AG09319 (cell line): ENCODE measurements at regions not wholly inside any gene's neighbourhood (a gene's known extent, or its start where the extent isn't known, plus 50 kb on each side); places are given as distances from the start of the nearest gene placed in this dataset.

Experiments
- DNase-seq: peaks from one replicate; pipeline ENCODE4 v3.0.0-alpha.2; 2010; ENCODE audit warnings: low read depth; ENCODE audit errors: extremely low read depth
- CTCF ChIP-seq: IDR thresholded peaks from 2 replicates; pipeline ENCODE4 v1.5.1; 2011; ENCODE audit warnings: low read depth, mild to moderate bottlenecking, inconsistent platforms, low read length, moderate library complexity

DNA sequence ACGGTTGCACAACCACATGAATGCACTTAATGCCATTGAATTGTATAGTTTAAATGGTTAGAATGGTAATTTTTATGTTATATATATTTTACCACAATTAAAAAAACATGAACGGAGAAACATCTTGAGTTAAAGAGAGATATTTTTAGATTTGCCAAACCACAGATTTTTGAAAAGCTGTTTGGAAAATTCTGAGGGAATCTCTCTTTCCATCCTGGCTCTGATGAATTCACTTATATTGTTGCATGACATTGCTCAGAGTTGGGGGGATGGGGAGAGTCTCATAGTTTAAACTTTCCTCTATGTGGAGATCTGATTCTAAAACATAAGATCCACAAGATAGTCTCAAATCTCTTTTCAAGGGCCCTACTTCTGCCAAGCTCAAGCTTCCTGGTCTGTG, 275.0 kb upstream of the NPVF start:
- DNase-seq, result no peak
- no peak for TF ChIP-seq CTCF

GRCh38 chr7:25512061-25512687, 283.9 kb upstream of the NPVF start:
- no peak for DNase-seq
- no peak for TF ChIP-seq CTCF

GRCh38 chr7:25515633-25516275, 287.5 kb upstream of the NPVF start:
- no peak for TF ChIP-seq CTCF
- no peak for DNase-seq

GRCh38 chr7:25517906-25518305, 289.6 kb upstream of the NPVF start:
- TF ChIP-seq CTCF, result no peak
- DNase-seq, result no peak

GRCh38 chr7:25520017-25520416, 291.7 kb upstream of the NPVF start:
- no peak for DNase-seq
- no peak for TF ChIP-seq CTCF

- no peak for DNase-seq
- no peak for TF ChIP-seq CTCF
Measured at GRCh38 chr7:25520516-25520915, 292.2 kb upstream of the NPVF start.

DNA sequence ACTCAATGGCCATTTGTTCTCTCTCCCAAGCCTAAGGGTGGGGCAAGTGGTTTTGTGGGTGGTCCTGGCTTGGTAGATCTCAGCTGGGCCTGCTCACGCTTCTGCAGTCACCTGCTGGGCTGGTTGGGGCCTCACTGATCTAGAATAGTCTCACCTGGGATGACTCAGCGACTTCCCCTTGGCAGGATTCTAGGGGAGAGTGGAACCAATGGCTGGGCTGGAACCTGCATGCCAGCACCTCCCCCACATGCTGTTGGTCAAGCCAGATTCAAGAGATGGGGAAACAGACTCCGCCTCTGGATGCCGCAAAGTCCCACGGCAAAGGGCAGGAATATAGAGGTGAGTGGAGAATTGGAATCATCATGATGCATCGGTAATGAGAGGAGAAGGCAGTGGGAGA, 292.9 kb upstream of the NPVF start:
- DNase-seq, result no peak
- TF ChIP-seq CTCF, result no peak
